ENCODE measurements at regions not wholly inside any gene's neighbourhood (a gene's known extent, or its start where the extent isn't known, plus 50 kb on each side); places are given as distances from the start of the nearest gene placed in this dataset.
"Not testable (repeated sequence)": the region's sequence is repeated elsewhere in the genome, so short reads cannot be mapped to it uniquely, and the experiment has no call there.

DNA sequence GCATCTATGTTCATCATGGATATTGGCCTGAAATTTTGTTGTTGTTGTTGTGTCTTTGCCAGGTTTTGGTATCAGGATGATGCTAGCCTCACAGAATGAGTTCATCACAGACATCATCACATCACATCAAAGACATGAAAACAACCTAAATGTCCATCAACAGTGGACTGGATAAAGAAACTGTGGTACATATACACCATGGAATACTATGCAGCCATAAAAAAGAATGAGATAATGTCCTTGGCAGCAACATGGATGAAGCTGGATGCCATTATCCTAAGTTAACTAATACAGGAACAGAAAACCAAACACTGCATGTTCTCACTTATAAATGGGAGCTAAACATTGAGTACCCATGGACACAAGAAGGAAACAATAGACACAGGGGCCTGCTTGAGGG is 85.7 kb upstream of the MAPRE2 start:
- not testable (repeated sequence) for TF ChIP-seq CTCF (IDR thresholded peaks at IDR 0.05); POLR2AphosphoS5 (IDR thresholded peaks at IDR 0.05; ENCODE audit: low read depth, low read length); SIN3A (IDR thresholded peaks at IDR 0.05; ENCODE audit: borderline replicate concordance, insufficient read depth, low read depth, low read length); TCF7L2 (IDR thresholded peaks at IDR 0.05; ENCODE audit: low read depth, low read length)
- TF ChIP-seq, protein P1, sequence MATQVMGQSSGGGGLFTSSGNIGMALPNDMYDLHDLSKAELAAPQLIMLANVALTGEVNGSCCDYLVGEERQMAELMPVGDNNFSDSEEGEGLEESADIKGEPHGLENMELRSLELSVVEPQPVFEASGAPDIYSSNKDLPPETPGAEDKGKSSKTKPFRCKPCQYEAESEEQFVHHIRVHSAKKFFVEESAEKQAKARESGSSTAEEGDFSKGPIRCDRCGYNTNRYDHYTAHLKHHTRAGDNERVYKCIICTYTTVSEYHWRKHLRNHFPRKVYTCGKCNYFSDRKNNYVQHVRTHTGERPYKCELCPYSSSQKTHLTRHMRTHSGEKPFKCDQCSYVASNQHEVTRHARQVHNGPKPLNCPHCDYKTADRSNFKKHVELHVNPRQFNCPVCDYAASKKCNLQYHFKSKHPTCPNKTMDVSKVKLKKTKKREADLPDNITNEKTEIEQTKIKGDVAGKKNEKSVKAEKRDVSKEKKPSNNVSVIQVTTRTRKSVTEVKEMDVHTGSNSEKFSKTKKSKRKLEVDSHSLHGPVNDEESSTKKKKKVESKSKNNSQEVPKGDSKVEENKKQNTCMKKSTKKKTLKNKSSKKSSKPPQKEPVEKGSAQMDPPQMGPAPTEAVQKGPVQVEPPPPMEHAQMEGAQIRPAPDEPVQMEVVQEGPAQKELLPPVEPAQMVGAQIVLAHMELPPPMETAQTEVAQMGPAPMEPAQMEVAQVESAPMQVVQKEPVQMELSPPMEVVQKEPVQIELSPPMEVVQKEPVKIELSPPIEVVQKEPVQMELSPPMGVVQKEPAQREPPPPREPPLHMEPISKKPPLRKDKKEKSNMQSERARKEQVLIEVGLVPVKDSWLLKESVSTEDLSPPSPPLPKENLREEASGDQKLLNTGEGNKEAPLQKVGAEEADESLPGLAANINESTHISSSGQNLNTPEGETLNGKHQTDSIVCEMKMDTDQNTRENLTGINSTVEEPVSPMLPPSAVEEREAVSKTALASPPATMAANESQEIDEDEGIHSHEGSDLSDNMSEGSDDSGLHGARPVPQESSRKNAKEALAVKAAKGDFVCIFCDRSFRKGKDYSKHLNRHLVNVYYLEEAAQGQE (IDR thresholded peaks at IDR 0.05; ENCODE audit: insufficient read depth in 1 of 2, low read depth in 2 of 2, low read length in 1 of 2), result not testable (repeated sequence)
